GF-D8 (cell line): ENCODE measurements at regions not wholly inside any gene's neighbourhood (a gene's known extent, or its start where the extent isn't known, plus 50 kb on each side); places are given as distances from the start of the nearest gene placed in this dataset.
"Not testable (repeated sequence)": the region's sequence is repeated elsewhere in the genome, so short reads cannot be mapped to it uniquely, and the experiment has no call there.

Experiments
- DNase-seq: peaks from one replicate; lab custom pipeline; 2025; lab: John Stamatoyannopoulos, UW

DNA sequence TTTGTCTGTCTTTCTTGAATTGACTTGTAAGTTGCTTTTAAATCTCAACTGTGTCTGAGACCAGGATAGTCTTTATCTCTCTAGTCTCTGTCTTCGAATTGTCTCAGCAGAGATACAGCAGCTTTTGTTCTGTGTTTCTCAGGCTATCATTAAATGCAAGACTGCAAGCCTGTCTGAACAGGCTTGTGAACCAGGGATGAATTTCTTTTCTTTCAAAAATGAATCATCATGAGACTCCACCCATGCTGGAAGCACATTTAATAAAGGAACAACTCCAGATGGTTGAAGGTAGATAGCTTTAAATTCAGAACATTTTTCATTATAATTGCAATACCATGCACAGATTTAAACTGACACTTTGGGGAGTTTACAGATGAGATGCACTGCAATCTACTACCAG is 155.9 kb downstream of the SEC23IP start:
- DNase-seq = no peak

DNA sequence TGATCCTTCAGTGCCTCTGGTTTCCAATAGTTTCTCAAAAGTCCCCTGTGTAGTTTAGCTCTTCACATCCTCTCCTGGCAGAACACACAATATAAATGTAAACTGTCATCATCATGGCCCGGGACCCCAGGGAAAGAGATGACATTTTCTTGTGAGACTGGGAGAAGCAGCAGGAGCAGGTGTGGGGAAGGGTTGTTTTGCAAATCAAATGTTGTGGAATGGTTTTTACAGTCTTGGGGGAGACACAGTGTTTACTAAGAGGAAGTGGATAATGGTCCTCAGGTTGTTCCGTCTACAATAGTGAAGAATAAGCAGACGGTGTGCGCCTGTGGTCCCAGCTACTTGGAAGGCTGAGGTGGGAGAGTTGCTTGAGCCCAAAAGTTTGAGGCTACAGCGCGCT is 159.1 kb downstream of the SEC23IP start:
- no peak for DNase-seq

GRCh38 chr10:120052964-120053702 is 160.6 kb downstream of the SEC23IP start:
- no peak for DNase-seq

DNA sequence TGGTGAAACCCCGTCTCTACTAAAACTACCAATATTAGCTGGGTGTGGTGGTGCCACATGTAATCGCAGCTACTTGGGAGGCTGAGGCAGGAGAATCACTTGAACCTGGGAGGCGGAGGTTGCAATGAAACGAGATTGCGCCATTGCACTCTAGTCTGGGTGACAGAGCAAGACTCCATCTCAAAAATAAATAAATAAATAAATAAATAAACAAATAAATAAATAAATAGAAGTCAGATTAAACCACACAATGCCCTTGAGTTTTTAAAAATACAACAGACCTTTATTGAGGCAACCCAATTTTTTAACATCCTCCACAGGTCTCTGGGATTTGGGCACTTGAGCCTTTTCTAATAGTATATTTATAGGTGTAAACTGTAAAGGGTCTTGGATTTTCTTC is 167.3 kb downstream of the SEC23IP start:
- DNase-seq = not testable (repeated sequence)

DNA sequence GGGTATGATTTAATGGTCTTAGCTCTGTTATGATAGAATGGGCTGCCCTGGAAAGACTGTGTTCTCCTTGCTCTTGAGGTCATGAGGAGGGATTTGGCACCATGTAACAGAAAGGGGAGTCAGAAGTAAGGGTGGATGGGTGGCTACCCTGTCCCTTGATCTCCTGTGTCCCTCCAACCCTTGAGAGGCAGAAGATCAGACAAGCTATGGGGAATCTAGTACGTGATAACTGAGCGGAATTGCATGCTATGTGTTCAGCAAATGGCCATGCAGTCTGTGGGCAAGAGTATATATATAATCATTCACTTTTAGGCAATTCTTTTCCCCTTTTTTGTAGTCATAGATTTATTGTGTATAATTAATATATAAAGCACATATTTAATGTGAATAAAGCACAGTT is 174.9 kb downstream of the SEC23IP start:
- DNase-seq = no peak

- DNase-seq = no peak
These were observed 177.2 kb downstream of the SEC23IP start for GRCh38 chr10:120069700-120070099.

DNA sequence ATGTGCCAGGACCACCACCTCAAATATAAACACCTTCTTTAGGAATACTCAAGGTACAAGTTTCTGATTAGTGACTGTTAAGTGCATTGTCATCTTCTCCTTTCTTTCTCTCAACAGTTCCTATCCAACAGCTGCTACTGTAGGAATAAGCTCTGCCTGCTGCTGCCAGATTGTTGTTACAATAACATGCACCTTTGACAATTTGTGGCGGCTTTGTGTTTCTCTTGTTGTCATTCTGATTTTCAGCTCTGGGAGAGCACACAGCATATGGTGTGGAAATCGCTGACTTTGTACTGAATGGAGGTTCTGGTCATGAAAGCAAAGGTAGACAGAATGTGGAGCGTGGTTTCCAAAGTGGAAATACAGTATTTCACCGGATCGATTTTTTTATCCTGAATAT is 182.8 kb downstream of the SEC23IP start:
- no peak for DNase-seq

- DNase-seq = no peak
These were observed 184.6 kb downstream of the SEC23IP start for GRCh38 chr10:120076996-120077706.

- peak; percentile 2 for DNase-seq
These were observed 185.4 kb downstream of the SEC23IP start for GRCh38 chr10:120077707-120078492.

- no peak for DNase-seq
These were observed 192.7 kb downstream of the SEC23IP start for GRCh38 chr10:120085096-120085796.

DNA sequence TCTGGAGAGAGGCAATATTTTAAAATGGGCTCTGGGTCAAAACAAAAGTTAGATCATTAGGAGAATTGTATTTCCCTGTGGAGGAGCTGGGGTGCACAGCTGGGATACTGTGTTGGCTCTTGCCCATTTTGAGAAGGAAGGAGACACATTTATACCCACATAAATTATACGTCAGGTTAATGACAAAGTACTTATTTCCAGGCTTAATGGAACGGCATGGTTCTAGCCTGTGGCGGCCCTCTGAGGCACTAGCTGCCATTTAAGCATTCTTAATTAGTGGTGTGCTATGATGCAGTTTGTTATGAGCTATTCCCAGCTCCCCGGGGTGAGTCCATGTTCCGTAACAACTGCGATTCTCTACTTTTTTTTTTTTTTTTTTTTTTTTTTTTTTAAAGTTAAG is 193.5 kb downstream of the SEC23IP start:
- DNase-seq = no peak

GRCh38 chr10:120087109-120087508 is 194.6 kb downstream of the SEC23IP start:
- DNase-seq = no peak

GRCh38 chr10:120095875-120096274 is 203.3 kb downstream of the SEC23IP start:
- DNase-seq = no peak

- no peak for DNase-seq
These were observed 205.2 kb downstream of the SEC23IP start for GRCh38 chr10:120097766-120098165.

DNA sequence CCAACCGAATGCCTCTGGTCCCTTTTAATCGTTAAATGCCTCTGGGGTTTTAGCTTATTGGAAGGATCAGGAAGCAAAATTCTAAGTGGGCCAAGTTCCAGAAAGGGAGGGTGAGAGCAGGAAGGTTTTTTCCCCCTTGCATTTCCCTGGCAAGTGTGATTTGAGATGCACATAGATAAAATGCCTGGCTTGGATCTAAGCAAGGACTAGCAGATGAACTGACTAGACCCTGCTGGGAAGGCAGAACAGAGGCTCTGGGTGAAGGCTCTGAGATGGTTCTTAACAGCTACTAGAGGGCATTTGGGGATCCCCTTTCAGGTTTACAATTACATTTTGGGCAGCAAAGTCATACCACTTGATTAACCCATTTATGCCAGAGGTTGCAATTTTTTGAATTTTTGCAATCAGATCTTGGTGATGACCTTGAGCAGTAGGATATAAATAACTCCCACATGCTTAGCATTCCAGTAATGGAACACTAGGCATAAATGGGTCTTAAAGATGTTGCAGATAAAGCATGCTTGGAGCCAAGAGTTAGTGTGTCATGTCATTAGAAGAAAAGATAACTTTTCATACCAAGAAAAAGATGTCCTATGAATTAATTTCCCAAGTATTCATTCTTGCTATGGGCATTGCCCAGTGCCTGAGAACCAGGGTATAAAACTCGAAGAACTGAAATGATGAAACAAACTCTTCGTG is 205.9 kb downstream of the SEC23IP start:
- no peak for DNase-seq

DNA sequence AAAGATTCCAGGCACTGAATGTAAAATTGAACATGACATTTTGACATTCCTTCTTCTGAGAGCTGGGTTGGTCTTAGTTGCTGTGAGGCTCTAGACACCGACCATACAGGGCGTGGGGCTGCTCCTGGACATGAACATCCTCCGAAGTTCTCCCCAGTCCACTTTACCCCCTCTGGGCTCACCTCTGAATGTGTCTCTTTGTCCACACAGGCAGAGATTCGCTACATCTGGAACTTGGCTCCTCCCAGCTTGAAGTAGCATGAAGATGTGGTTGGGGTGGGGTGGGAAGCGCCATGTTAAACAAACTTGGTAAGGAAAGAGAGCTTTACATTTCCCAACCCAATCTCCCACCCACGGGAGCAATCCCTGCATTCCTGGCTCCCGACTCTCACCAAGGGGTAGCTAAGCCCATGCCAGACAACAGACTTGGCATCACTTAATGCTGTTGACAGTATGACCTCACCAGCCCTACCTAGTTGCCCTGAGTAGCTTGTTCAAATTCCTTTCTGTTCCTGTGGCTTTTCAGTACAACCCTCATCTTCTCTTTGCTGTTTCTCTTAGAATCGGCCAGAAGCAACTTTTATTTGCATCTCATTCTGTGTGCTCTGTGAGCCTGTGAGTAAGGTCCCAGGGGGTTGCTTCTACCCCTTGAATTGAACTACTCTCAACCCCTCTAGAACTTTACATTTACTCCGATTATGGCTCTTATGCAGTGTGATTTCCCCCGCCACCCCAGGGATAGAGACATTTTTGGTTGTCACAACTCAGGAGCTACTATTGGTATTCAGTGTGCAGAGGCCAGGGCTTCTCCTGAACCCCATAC is 211.4 kb downstream of the SEC23IP start:
- DNase-seq = no peak

DNA sequence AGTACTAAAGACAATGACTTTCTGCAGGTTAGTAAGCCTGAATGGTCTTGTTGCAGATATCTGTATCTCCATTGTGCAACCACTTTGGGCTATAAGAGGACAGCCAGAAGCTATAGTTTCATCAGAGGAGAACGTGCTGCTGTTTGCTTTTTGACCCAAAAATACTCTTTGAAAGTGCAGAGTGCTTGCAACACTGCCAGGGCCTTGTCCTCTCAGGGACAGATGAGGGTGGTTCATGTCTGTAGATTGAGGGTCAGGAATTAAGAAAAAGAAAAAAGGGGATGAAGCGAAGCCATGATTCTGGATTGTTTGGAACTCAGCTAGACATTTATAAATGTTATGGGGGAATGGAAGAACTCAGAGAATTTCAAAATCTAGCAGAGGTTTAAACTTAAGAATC is 212.5 kb downstream of the SEC23IP start:
- no peak for DNase-seq

DNA sequence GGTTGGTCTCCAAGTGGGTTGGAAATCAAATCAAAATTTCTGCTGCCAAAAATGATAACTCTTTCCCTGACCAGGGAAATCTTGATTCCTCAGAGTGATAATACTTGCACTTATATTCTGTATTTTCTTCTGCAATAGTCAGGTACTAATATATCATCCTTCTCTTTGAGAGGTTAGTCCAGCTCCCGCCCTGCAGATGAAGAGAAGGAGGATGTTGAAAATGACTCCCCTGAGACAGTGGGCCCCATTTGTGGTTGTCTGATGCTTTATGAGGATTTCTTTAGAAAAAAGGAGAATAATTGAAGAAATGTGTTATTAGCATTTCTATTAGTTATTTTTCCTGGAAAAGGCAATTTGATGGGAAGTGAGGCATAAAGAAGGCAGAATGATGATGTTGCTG is 213.0 kb downstream of the SEC23IP start:
- DNase-seq = no peak

DNA sequence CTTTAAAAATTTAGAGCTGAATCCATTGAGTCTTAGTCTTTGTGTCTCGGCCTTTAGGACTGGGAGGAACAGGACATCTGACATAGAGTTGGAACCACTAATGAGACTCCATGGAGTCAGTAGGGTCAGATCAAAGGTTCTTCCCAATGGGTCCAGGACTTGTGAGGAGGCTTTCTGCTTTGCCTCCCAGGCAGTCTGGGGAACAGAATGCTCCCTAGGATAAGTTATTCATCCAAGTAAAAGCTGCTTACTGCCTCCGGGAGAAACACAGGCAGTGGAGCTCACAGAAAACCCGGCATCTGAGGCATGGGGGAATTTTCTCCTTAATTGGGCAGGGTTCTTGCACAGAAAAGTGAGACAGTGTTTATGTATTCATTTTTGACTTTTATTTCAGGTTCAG is 216.4 kb downstream of the SEC23IP start:
- DNase-seq = no peak

DNA sequence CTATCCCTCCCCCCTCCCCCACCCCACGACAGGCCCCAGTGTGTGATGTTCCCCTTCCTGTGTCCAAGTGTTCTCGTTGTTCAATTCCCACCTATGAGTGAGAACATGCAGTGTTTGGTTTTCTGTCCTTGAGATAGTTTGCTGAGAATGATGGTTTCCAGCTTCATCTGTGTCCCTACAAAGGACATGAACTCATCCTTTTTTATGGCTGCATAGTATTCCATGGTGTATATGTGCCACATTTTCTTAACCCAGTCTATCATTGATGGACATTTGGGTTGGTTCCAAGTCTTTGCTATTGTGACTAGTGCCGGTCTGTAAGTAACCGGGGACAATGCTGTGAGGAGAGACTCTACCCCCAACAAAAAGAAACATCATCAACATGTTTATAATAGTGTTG is 217.2 kb downstream of the SEC23IP start:
- not testable (repeated sequence) for DNase-seq

- no peak for DNase-seq
These were observed 217.7 kb downstream of the SEC23IP start for GRCh38 chr10:120110196-120110595.
